GM19035 (cell line): ENCODE measurements at regions not wholly inside any gene's neighbourhood (a gene's known extent, or its start where the extent isn't known, plus 50 kb on each side); places are given as distances from the start of the nearest gene placed in this dataset.

ENCODE experiments used
- ATAC-seq: cut with Tn5 transposase; IDR thresholded peaks from one replicate; pipeline ENCODE4 v1.9.1; 2021; ENCODE audit not compliant: unreplicated experiment

DNA sequence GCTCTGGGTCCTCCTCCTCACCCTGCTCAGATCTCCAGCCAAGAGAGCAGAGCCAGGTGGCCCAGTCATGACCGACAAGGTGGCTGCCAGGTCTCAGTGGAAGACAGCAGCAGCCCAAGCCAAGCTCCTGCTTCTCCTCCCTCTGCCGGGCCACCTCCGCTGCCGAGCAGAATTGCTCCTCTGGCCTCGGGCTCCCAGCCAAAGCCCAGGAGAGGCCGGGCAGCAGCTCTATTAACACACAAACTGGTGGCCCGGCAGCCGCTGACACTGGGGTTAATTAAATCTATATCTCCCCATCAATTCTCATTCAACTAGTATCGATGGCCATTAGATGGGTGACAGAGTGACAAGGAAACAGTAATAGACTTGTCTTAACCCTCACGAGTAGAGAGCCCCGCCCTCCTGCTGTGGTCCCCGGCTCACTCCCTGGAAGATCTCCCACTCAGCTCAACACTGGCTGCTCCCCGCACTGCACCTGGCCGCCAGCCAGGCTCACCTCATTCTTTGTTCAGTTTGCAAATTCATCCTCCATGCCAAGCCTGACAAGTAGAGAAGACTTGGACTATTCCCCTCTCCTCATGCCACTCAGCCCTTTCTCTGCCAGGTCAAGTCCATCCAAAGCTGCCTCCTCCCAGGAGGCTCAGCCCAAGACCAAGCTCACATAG is 74.1 kb upstream of the UNC5B start:
- ATAC-seq = no peak

GRCh38 chr10:71141528-71141927 is 70.8 kb upstream of the UNC5B start:
- ATAC-seq = no peak

GRCh38 chr10:71143170-71143569 is 69.2 kb upstream of the UNC5B start:
- no peak for ATAC-seq

- no peak for ATAC-seq
Measured at GRCh38 chr10:71143610-71144009, 68.8 kb upstream of the UNC5B start.

GRCh38 chr10:71144824-71145223 is 67.5 kb upstream of the UNC5B start:
- no peak for ATAC-seq

DNA sequence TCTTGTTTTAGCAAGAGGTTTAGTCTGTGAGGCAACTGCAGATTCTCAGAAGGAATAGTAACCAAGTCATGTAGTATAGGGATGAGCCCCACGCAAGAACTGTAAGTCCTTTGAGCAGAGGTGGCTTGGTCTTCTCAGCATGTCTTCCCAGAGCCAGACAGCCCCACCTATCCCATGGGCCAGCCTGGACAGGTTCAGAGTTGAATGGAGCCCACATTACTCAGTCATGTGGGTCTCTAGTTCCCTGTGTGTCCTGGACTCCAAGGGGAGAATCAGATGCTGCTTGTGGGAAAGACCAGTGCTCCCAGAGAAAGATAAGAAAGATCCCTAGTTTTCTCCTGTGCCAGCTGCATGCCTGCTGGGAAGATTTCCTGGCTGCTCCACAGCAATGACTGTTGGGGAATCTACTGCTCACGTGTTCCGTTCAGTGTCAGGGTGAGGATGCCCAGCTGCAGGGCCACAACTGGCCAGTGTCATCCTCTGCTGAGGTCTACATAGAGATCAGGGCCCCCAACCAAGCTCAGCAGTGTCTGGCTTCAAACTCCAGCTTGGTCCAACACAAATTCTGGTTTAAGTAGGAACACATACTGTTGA is 66.9 kb upstream of the UNC5B start:
- ATAC-seq = no peak

DNA sequence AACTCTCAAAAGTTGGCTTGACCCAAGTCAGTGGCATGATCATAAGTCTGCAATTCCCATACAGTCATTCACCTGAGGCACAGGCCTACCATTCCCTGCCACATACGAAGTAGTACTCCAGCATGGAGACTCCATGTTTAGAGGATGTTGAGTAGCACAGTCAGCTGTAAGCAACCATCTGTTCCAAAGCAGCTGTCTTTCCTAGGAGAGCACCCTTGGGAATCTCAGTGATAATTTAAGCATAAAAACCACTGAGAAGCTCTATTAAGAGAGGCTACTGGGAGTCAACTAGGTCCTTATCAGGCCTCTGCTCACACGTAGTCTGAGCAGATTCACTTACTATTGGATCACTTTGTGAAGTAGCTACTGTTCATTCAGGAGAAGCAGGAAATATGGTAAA is 61.6 kb upstream of the UNC5B start:
- no peak for ATAC-seq

- no peak for ATAC-seq
Measured at GRCh38 chr10:71152043-71152442, 60.3 kb upstream of the UNC5B start.

GRCh38 chr10:71156436-71156835 is 55.9 kb upstream of the UNC5B start:
- ATAC-seq = no peak

DNA sequence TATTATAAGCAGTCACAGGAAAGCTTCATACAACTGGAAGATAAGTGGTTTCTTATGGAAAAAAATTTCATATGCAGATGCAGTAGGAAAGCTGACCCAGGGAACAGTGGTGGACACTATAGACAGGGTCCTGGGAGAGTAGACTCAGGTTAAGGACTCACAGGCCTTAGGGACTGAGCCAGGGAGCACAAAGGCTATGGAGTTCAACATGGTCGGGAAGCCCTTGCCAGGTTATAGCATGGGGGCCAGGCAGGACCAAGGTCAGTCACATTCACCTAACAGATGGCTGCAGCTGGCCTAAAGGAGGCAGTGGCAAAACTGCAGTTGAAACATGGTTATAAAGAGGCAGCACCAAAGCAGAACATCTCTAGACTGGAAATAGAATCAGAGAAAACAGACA is 54.9 kb upstream of the UNC5B start:
- ATAC-seq = no peak

DNA sequence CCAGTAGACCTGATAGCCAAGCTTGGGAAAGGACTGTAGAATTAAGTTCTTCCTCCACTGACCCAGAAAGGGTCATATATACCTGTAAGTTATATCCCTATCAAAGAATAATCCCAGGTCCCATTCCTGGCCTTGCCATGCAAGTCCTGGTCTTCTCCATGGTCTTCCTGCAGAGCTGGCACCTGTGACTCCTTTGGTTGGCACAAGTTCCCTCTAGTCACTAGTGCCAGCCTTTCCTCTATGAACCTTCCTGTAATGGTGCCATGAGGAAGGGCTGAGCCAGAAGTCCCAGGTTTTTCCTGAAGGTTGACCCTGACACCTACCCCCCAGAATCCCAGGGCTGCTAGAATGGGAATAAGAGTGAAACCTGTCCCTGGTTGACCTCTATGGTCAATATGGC is 54.1 kb upstream of the UNC5B start:
- no peak for ATAC-seq

GRCh38 chr10:71158902-71159301 is 53.5 kb upstream of the UNC5B start:
- no peak for ATAC-seq

GRCh38 chr10:71159892-71160291 is 52.5 kb upstream of the UNC5B start:
- no peak for ATAC-seq

- no peak for ATAC-seq
Measured at GRCh38 chr10:71161425-71161824, 50.9 kb upstream of the UNC5B start.
